Glutamatergic neuron (in vitro differentiated cells): ENCODE measurements at regions not wholly inside any gene's neighbourhood (a gene's known extent, or its start where the extent isn't known, plus 50 kb on each side); places are given as distances from the start of the nearest gene placed in this dataset.
A peak's percentile ranks its signal among the peaks of the same experiment; 100 is the strongest.

ENCODE experiments used
- DNase-seq: peaks from one replicate; pipeline ENCODE4 v3.0.0; 2022
- H3K27ac Mint-ChIP-seq: one replicate; pipeline ENCODE4 v1.8.0; 2020; ENCODE audit warnings: mild to moderate bottlenecking, mixed read lengths, inconsistent platforms; ENCODE audit not compliant: unreplicated experiment
- H3K27me3 Mint-ChIP-seq: one replicate; pipeline ENCODE4 v1.8.0; 2020; ENCODE audit warnings: mild to moderate bottlenecking, moderate library complexity, mixed read lengths, inconsistent platforms; ENCODE audit not compliant: unreplicated experiment
- H3K36me3 Mint-ChIP-seq: one replicate; pipeline ENCODE4 v1.8.0; 2020; ENCODE audit warnings: mild to moderate bottlenecking, mixed read lengths, inconsistent platforms; ENCODE audit not compliant: unreplicated experiment
- H3K4me1 Mint-ChIP-seq: one replicate; pipeline ENCODE4 v1.8.0; 2020; ENCODE audit warnings: mild to moderate bottlenecking, low read depth, mixed read lengths, inconsistent platforms; ENCODE audit not compliant: unreplicated experiment
- H3K4me3 Mint-ChIP-seq: one replicate; pipeline ENCODE4 v1.8.0; 2020; ENCODE audit warnings: mild to moderate bottlenecking, mixed read lengths, inconsistent platforms; ENCODE audit not compliant: unreplicated experiment
- H3K9me3 Mint-ChIP-seq: one replicate; pipeline ENCODE4 v1.8.0; 2020; ENCODE audit warnings: mild to moderate bottlenecking, moderate library complexity, mixed read lengths, inconsistent platforms; ENCODE audit not compliant: unreplicated experiment
- CTCF ChIP-seq: fragments of 200-600 bp; sonication (generic); IDR thresholded peaks from one replicate; pipeline ENCODE4 v1.5.0; 2021; ENCODE audit not compliant: partially characterized antibody, unreplicated experiment

DNA sequence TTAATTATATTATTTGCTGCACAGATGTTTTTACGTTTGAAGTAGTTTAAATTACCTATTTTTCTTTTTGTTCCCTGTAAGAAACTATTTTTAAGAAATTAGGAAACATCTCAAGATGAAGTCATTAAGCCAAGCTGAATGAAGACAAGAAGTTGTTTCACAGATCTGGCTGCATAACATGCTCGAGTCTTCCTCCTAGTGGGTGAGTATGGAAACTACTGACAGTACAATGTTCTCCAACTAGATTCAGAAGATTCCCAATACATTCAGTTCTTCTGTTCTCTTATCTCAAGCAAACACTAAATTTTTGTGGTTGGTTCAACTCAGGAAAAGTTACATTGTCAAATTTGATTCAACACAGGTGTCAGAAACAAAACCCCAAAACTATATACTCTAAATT lies 256.8 kb upstream of the VCX start:
- no peaks in the 10 kb centered on the region for H3K27me3 Mint-ChIP-seq
- no peaks in the 10 kb centered on the region for H3K9me3 Mint-ChIP-seq
- H3K27ac Mint-ChIP-seq = no peak overlapping the region
- no peak overlapping the region for H3K4me3 Mint-ChIP-seq
- H3K36me3 Mint-ChIP-seq = no peaks in the 10 kb centered on the region
- no peaks in the 10 kb centered on the region for H3K4me1 Mint-ChIP-seq
- DNase-seq = no peak
- TF ChIP-seq CTCF = peak; percentile 21

- no peak overlapping the region for H3K4me3 Mint-ChIP-seq
- DNase-seq = no peak
- H3K4me1 Mint-ChIP-seq = no peaks in the 10 kb centered on the region
- H3K36me3 Mint-ChIP-seq = no peaks in the 10 kb centered on the region
- no peak overlapping the region for H3K27ac Mint-ChIP-seq
- no peaks in the 10 kb centered on the region for H3K27me3 Mint-ChIP-seq
- no peaks in the 10 kb centered on the region for H3K9me3 Mint-ChIP-seq
- no peak for TF ChIP-seq CTCF
Measured at GRCh38 chrX:7582191-7582590, 260.8 kb upstream of the VCX start.

DNA sequence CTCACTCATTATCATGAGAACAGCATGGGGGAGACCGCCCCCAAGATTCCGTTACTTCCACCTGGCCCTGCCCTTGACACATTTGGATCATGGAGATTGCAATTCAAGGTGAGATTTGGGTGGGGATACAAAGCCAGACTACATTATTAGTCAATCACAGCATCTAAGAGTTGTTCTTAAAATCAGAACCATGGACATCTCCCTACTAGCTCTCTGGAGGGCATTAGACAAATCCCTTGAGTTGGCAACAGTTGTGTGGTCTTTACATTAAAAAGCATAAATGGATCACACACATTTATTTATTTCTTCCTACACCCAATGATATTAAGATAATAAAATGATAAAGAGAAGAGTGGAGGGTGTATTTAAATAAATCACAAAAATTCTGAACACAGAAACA lies 262.8 kb upstream of the VCX start:
- no peaks in the 10 kb centered on the region for H3K27me3 Mint-ChIP-seq
- H3K9me3 Mint-ChIP-seq = no peaks in the 10 kb centered on the region

DNA sequence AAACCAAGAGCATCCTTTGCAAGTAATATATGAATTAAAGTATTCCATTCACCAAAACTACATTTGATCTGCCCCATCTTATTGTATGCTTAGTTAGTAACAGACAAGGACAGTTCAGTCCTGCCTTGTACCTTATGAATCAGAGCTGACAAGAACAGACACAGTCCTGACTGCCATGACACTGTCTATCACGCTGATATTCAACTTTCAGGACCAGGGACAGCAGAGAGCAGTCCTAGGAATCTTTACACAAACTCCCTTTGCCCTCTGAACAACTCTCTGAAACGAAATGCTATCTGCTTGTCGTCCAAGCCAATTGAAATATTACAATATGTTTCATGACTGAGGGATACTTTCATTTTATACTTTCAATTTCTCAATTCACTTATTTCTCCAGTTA lies 268.6 kb upstream of the VCX start:
- Mint-ChIP-seq H3K36me3 (no peaks in the 10 kb centered on the region), H3K27ac (no peak overlapping the region), H3K4me3 (no peak overlapping the region), H3K9me3 (no peaks in the 10 kb centered on the region), H3K27me3 (peaks cover 2% of the 10 kb centered on the region), H3K4me1 (no peaks in the 10 kb centered on the region)
- DNase-seq = no peak
- TF ChIP-seq CTCF = no peak

More for the DNA sequence above, 262.8 kb upstream of the VCX start:
- no peak overlapping the region for H3K4me3 Mint-ChIP-seq
- no peak for DNase-seq
- no peaks in the 10 kb centered on the region for H3K4me1 Mint-ChIP-seq
- no peaks in the 10 kb centered on the region for H3K36me3 Mint-ChIP-seq
- TF ChIP-seq CTCF = no peak
- no peak overlapping the region for H3K27ac Mint-ChIP-seq

DNA sequence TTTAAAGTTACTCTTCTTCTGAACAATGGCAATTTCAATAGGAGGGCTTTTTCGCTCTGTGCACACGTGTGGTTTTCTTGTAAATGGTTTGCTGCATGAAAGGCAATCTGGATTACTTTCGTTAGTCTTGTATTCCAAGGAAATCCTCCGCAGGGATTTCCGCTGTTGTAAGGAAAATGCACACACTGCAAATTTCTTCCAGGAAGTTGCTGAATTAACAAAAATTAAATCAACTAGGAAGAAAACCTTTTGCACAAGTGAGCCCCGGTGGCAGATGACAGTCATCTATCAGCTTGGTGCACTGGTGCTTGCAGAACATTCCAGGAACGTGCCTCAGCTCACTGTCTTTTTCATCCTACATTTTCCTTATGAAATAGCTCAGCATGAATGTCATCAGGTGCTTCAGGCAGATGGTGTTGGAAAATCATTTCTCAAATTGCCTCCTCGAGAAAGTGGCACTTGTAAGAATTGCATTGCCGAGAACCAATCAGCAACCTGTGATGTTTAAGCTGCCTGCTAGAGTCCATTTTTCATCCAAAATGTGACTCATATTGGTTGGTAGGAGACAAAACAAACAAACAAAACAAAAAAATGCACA lies 272.4 kb upstream of the VCX start:
- Mint-ChIP-seq H3K27ac (no peak overlapping the region), H3K27me3 (peaks cover 2% of the 10 kb centered on the region), H3K9me3 (no peaks in the 10 kb centered on the region), H3K4me1 (no peaks in the 10 kb centered on the region), H3K4me3 (no peak overlapping the region), H3K36me3 (no peaks in the 10 kb centered on the region)
- no peak for TF ChIP-seq CTCF
- DNase-seq = no peak
